ENCODE measurements at regions not wholly inside any gene's neighbourhood (a gene's known extent, or its start where the extent isn't known, plus 50 kb on each side); places are given as distances from the start of the nearest gene placed in this dataset.

DNA sequence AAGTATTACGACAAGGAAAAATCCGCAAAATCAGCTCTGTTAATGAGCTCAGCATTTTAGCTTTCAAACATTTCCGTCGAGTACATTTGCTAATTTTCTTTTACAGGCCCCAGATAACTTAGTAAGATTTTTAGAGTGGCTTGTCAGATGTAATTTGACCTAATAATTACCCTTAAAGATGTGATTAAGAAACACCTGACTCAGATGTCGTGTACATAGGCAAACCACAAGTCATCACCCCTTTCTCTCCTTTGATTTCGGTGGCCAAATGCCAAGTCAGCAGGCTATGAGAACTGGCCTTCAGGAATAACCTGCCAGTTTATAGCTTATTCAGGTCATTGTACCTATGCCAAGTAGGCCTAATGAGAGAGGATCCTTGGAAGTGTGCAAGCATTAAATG, 369.6 kb downstream of the PCDH7 start:
- H3K4me1 ChIP-seq = no peaks in the 10 kb centered on the region
- DNase-seq (ENCODE audit: low spot score in 2 of 2) = no peak
- TF ChIP-seq POLR2A (IDR thresholded peaks at IDR 0.05) (no peak), POLR2AphosphoS5 (IDR thresholded peaks at IDR 0.05) (no peak)
- TF ChIP-seq, protein P1, sequence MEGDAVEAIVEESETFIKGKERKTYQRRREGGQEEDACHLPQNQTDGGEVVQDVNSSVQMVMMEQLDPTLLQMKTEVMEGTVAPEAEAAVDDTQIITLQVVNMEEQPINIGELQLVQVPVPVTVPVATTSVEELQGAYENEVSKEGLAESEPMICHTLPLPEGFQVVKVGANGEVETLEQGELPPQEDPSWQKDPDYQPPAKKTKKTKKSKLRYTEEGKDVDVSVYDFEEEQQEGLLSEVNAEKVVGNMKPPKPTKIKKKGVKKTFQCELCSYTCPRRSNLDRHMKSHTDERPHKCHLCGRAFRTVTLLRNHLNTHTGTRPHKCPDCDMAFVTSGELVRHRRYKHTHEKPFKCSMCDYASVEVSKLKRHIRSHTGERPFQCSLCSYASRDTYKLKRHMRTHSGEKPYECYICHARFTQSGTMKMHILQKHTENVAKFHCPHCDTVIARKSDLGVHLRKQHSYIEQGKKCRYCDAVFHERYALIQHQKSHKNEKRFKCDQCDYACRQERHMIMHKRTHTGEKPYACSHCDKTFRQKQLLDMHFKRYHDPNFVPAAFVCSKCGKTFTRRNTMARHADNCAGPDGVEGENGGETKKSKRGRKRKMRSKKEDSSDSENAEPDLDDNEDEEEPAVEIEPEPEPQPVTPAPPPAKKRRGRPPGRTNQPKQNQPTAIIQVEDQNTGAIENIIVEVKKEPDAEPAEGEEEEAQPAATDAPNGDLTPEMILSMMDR (IDR thresholded peaks at IDR 0.05) = no peak
- H3K36me3 ChIP-seq = no peaks in the 10 kb centered on the region
- H3K9me3 ChIP-seq = no peaks in the 10 kb centered on the region
- intact Hi-C loops (cut with DNase I; ENCODE audit: low total_unique reads) = no loop called here
- no peaks in the 10 kb centered on the region for H3K27me3 ChIP-seq
- H3K4me3 ChIP-seq = no peak overlapping the region
- H3K27ac ChIP-seq = no peak overlapping the region

DNA sequence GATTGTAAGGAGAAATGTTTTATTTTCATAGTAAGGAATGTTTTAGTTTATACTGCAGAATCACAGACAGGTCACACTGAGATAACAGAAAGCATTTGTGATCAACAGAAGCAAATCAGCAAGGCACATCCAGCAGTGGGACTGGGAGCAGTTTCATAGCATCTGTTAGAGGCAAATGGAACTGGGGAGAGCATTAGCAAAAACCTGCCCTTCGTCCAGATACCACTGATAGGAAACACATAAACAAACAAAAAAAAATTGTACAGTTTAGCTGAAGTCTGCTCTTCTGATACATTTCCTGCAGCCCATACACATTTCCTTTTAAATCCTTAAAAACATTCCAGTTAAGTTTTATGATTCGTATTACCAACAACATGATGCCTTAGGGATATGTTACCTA, 374.3 kb downstream of the PCDH7 start:
- Histone ChIP-seq H3K27me3 (no peaks in the 10 kb centered on the region), H3K27ac (no peak overlapping the region), H3K36me3 (no peaks in the 10 kb centered on the region), H3K4me1 (no peaks in the 10 kb centered on the region), H3K9me3 (no peaks in the 10 kb centered on the region), H3K4me3 (no peak overlapping the region)
- TF ChIP-seq POLR2A (IDR thresholded peaks at IDR 0.05) = no peak
- TF ChIP-seq, protein P1 (IDR thresholded peaks at IDR 0.05) = no peak
- no peak for TF ChIP-seq POLR2AphosphoS5 (IDR thresholded peaks at IDR 0.05)
- no peak for DNase-seq (ENCODE audit: low spot score in 2 of 2)
- intact Hi-C loops (cut with DNase I; ENCODE audit: low total_unique reads) = no loop called here

DNA sequence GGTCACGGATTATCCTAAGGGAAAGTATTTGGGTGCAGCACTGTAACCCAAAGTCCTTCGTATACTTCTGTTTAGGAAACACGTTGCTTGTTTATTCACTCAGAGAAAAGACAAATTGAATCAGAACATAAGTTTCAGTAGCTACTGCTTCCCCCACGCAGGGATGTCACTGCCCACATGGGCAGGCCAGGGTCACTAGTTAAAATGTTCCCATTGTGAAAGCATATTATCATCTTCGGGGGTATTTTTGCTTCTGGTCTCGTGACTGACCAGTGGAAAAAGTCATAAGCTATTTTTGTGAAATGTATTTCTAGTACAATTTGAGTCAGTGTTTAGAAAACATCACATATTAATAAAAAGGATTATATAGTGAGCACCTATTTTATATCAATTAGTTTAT, 377.8 kb downstream of the PCDH7 start:
- no peaks in the 10 kb centered on the region for H3K36me3 ChIP-seq
- no peaks in the 10 kb centered on the region for H3K4me1 ChIP-seq
- H3K9me3 ChIP-seq = no peaks in the 10 kb centered on the region
- no peak overlapping the region for H3K4me3 ChIP-seq
- TF ChIP-seq POLR2AphosphoS5 (IDR thresholded peaks at IDR 0.05) (no peak), POLR2A (IDR thresholded peaks at IDR 0.05) (no peak)
- TF ChIP-seq, protein P1 (IDR thresholded peaks at IDR 0.05) = no peak
- no peak for DNase-seq (ENCODE audit: low spot score in 2 of 2)
- intact Hi-C loops (cut with DNase I; ENCODE audit: low total_unique reads) = no loop called here
- no peak overlapping the region for H3K27ac ChIP-seq
- H3K27me3 ChIP-seq = no peaks in the 10 kb centered on the region

DNA sequence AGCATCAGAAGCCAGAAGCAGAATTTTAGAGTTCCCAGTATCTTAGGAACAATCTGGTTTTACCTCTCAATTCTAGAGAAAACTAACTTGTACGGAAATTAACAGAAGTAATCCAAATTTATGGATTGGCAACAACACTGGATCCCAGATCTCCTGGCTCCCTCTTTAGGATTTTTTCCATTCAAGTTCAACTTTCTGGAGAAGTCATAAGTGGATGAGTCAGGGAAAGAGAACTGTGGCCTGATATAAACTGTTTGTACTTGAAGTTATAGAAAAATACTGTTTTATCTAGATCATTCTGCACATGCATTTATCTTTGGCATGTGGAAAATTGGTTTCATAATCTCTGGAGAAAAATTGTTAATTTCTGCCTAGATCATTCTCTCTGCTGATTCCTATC, 380.4 kb downstream of the PCDH7 start:
- intact Hi-C loops (cut with DNase I; ENCODE audit: low total_unique reads) = no loop called here

DNA sequence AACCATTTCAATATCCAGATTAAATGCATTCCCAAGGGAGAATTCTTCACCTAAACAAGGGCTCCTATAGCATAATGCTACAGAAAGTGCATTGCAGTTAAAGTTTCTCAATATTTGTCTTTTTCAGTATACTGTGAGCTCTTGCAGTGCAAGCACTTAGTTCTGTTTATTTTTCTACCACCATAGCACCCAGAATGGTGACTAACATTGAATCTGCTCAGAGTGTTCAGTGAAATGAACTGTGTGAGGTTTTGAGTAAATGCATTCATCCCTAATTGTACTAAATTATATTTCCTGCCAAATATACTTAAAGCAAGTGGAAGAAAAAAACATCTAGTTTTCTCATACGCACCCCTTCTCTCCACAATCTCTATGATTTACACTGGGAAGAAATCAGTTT, 383.9 kb downstream of the PCDH7 start:
- no peaks in the 10 kb centered on the region for H3K9me3 ChIP-seq
- no peak for TF ChIP-seq POLR2AphosphoS5 (IDR thresholded peaks at IDR 0.05)
- no peak for TF ChIP-seq POLR2A (IDR thresholded peaks at IDR 0.05)
- TF ChIP-seq, protein P1 (IDR thresholded peaks at IDR 0.05) = no peak
- DNase-seq (ENCODE audit: low spot score in 2 of 2) = no peak
- no peaks in the 10 kb centered on the region for H3K4me1 ChIP-seq
- no peaks in the 10 kb centered on the region for H3K36me3 ChIP-seq
- no peak overlapping the region for H3K27ac ChIP-seq
- intact Hi-C loops (cut with DNase I; ENCODE audit: low total_unique reads) = no loop called here
- H3K27me3 ChIP-seq = no peaks in the 10 kb centered on the region
- H3K4me3 ChIP-seq = no peak overlapping the region

More for the DNA sequence above, 380.4 kb downstream of the PCDH7 start:
- Histone ChIP-seq H3K27me3 (no peaks in the 10 kb centered on the region), H3K9me3 (no peaks in the 10 kb centered on the region), H3K36me3 (no peaks in the 10 kb centered on the region), H3K27ac (no peak overlapping the region), H3K4me1 (no peaks in the 10 kb centered on the region), H3K4me3 (no peak overlapping the region)
- DNase-seq (ENCODE audit: low spot score in 2 of 2) = no peak
- TF ChIP-seq, protein P1 (IDR thresholded peaks at IDR 0.05) = no peak
- TF ChIP-seq POLR2A (IDR thresholded peaks at IDR 0.05) (no peak), POLR2AphosphoS5 (IDR thresholded peaks at IDR 0.05) (no peak)
